H1 (cell line): ENCODE measurements at regions not wholly inside any gene's neighbourhood (a gene's known extent, or its start where the extent isn't known, plus 50 kb on each side); places are given as distances from the start of the nearest gene placed in this dataset.

Experiments
- CTCF ChIA-PET: fragments of 300-600 bp; sonication (Branson Sonifier 250); formaldehyde crosslinking; loops from one replicate; lab custom pipeline; 2021; ENCODE audit not compliant: partially characterized antibody; lab: Charles Lee
- POLR2A ChIA-PET: fragments of 300-600 bp; sonication (Branson Sonifier 250); formaldehyde crosslinking; loops from one replicate; lab custom pipeline; 2021; ENCODE audit warnings: inconsistent platforms; ENCODE audit not compliant: partially characterized antibody; lab: Charles Lee
- DNase-seq, 2 experiments: peaks; one replicate each; pipeline versions ENCODE4 v3.0.0 to v3.0.0-alpha.2; 2010 to 2022; ENCODE audit warnings: low spot score in 2 of 2, low read depth in 1 of 2, mixed read lengths in 1 of 2
- FAIRE-seq: peaks from 2 replicates; lab custom pipeline; 2011; peaks lifted over from hg19 to GRCh38; lab: Jason Lieb, UNC
- H2AFZ ChIP-seq: 2 replicates; pipeline ENCODE4 v1.8.1; 2012; ENCODE audit warnings: low read length, inconsistent platforms
- H2AK5ac ChIP-seq: 2 replicates; pipeline ENCODE4 v1.6.1; 2013; ENCODE audit warnings: low read depth, low read length
- H2BK120ac ChIP-seq: replicated peaks from 2 replicates; pipeline ENCODE3; 2013; ENCODE audit warnings: low read depth, low read length, inconsistent platforms
- H2BK12ac ChIP-seq: 2 replicates; pipeline ENCODE4 v1.6.1; 2013; ENCODE audit warnings: low read depth, low read length
- H2BK15ac ChIP-seq: 2 replicates; pipeline ENCODE4 v1.6.1; 2013; ENCODE audit warnings: low read length
- H2BK20ac ChIP-seq: 2 replicates; pipeline ENCODE4 v1.6.1; 2013; ENCODE audit warnings: low read length
- H2BK5ac ChIP-seq: 2 replicates; pipeline ENCODE4 v1.6.1; 2013; ENCODE audit warnings: low read depth, low read length
- H3K14ac ChIP-seq: 2 replicates; pipeline ENCODE4 v1.6.1; 2013; ENCODE audit warnings: inconsistent platforms; ENCODE audit not compliant: insufficient read length
- H3K18ac ChIP-seq: 2 replicates; pipeline ENCODE4 v1.6.1; 2013; ENCODE audit warnings: low read length; ENCODE audit errors: extremely low read depth
- H3K23ac ChIP-seq: 2 replicates; pipeline ENCODE4 v1.6.1; 2013; ENCODE audit warnings: inconsistent platforms; ENCODE audit not compliant: insufficient read length
- H3K23me2 ChIP-seq: 2 replicates; pipeline ENCODE4 v1.6.1; 2013; ENCODE audit warnings: low read depth, low read length
- H3K27ac ChIP-seq: 2 replicates; pipeline ENCODE4 v1.6.1; 2011; ENCODE audit warnings: low read depth, low read length, inconsistent platforms
- H3K27me3 ChIP-seq, 4 experiments: replicated peaks in 1 of 4; 1 replicate in 1 of 4; 2 replicates in 3 of 4; pipeline versions ENCODE4 v1.6.1 to v1.8.1; 2011 to 2013; ENCODE audit warnings: low read length in 3 of 4, mild to moderate bottlenecking in 3 of 4, inconsistent platforms in 2 of 4, mixed read lengths in 2 of 4, moderate library complexity in 1 of 4; ENCODE audit not compliant: control insufficient read depth in 3 of 4, insufficient read depth in 3 of 4; ENCODE audit errors: extremely low read depth in 1 of 4
- H3K36me3 ChIP-seq, 4 experiments: 2 replicates each; pipeline versions ENCODE4 v1.6.1 to v1.8.1; 2011 to 2013; ENCODE audit warnings: mild to moderate bottlenecking in 4 of 4, low read length in 3 of 4, moderate library complexity in 2 of 4, control low read depth in 1 of 4, inconsistent platforms in 1 of 4; ENCODE audit not compliant: insufficient read depth in 4 of 4, control insufficient read depth in 2 of 4
- H3K4ac ChIP-seq: replicated peaks from 2 replicates; pipeline ENCODE3; 2013; ENCODE audit warnings: low read length, low read depth, mixed read lengths, inconsistent platforms; ENCODE audit not compliant: insufficient read length
- H3K4me1 ChIP-seq, 4 experiments: replicated peaks in 1 of 4; 1 replicate in 1 of 4; 2 replicates in 3 of 4; pipeline versions ENCODE4 v1.6.1 to v1.8.1; 2011 to 2013; ENCODE audit warnings: low read length in 3 of 4, inconsistent platforms in 2 of 4, mixed read lengths in 1 of 4; ENCODE audit not compliant: insufficient read depth in 4 of 4, control insufficient read depth in 3 of 4
- H3K4me2 ChIP-seq, 2 experiments: 2 replicates each; pipeline versions ENCODE4 v1.6.1 to v1.8.1; 2011 to 2013; ENCODE audit warnings: low read depth in 2 of 2, low read length in 2 of 2, control low read depth in 1 of 2, inconsistent platforms in 1 of 2, mild to moderate bottlenecking in 1 of 2; ENCODE audit not compliant: insufficient read depth in 1 of 2
- H3K4me3 ChIP-seq, 4 experiments: fragments of 200-600, 300-600 bp in 1 of 4; sonication (generic), shearing (Covaris generic), sonication (Bioruptor Twin) in 1 of 4; 2 replicates each; pipeline versions ENCODE4 v1.5.1 to v1.8.1; 2011 to 2016; ENCODE audit warnings: low read length in 4 of 4, low read depth in 3 of 4, control low read depth in 2 of 4, inconsistent platforms in 2 of 4, mild to moderate bottlenecking in 2 of 4, mixed read lengths in 1 of 4, moderate library complexity in 1 of 4; ENCODE audit not compliant: insufficient read depth in 2 of 4; ENCODE audit errors: extremely low read depth in 1 of 4
- H3K56ac ChIP-seq: replicated peaks from 2 replicates; pipeline ENCODE3; 2013; ENCODE audit warnings: low read depth, mild to moderate bottlenecking, mixed read lengths, low read length, inconsistent platforms; ENCODE audit not compliant: insufficient read length
- H3K79me1 ChIP-seq: 2 replicates; pipeline ENCODE4 v1.6.1; 2013; ENCODE audit warnings: low read depth, low read length, control low read depth
- H3K79me2 ChIP-seq, 2 experiments: 2 replicates each; pipeline versions ENCODE4 v1.6.1 to v1.8.1; 2012 to 2013; ENCODE audit warnings: low read length in 2 of 2, mild to moderate bottlenecking in 2 of 2, inconsistent platforms in 1 of 2; ENCODE audit not compliant: insufficient read depth in 2 of 2, control insufficient read depth in 1 of 2
- H3K9ac ChIP-seq, 4 experiments: replicated peaks in 1 of 4; 1 replicate in 1 of 4; 2 replicates in 3 of 4; pipeline versions ENCODE4 v1.6.1 to v1.8.1; 2011 to 2013; ENCODE audit warnings: low read depth in 3 of 4, low read length in 3 of 4, control low read depth in 2 of 4, mild to moderate bottlenecking in 2 of 4, moderate library complexity in 2 of 4, inconsistent platforms in 1 of 4; ENCODE audit errors: extremely low read depth in 1 of 4
- H3K9me3 ChIP-seq, 2 experiments: 2 replicates each; pipeline versions ENCODE4 v1.6.1 to v1.8.1; 2012 to 2013; ENCODE audit warnings: mild to moderate bottlenecking in 2 of 2, moderate library complexity in 2 of 2, control low read depth in 1 of 2, inconsistent platforms in 1 of 2, low read depth in 1 of 2, low read length in 1 of 2, mixed read lengths in 1 of 2; ENCODE audit not compliant: insufficient read depth in 2 of 2
- H4K20me1 ChIP-seq, 2 experiments: replicated peaks in 1 of 2; 2 replicates each; pipeline versions ENCODE3 to v1.8.1; 2011 to 2013; ENCODE audit warnings: inconsistent platforms in 2 of 2, low read length in 2 of 2, mild to moderate bottlenecking in 1 of 2; ENCODE audit not compliant: insufficient read depth in 2 of 2, control insufficient read depth in 1 of 2
- H4K5ac ChIP-seq: 2 replicates; pipeline ENCODE4 v1.6.1; 2013; ENCODE audit warnings: low read length, low read depth, mixed read lengths, inconsistent platforms; ENCODE audit not compliant: insufficient read length
- H4K8ac ChIP-seq: 2 replicates; pipeline ENCODE4 v1.8.0; 2013; ENCODE audit warnings: mild to moderate bottlenecking, moderate library complexity, low read length, inconsistent platforms; ENCODE audit not compliant: insufficient read depth; ENCODE audit errors: extremely low read depth
- H4K91ac ChIP-seq: replicated peaks from 2 replicates; pipeline ENCODE3; 2013; ENCODE audit warnings: low read length, mixed read lengths, inconsistent platforms; ENCODE audit not compliant: insufficient read length
- E2F6 ChIP-seq: IDR thresholded peaks from 2 replicates; pipeline ENCODE4 v1.6.1; 2012; ENCODE audit warnings: inconsistent platforms
- RAD21 ChIP-seq, 2 experiments: IDR thresholded peaks in 1 of 2; conservative IDR thresholded peaks in 1 of 2; 2 replicates each; pipeline ENCODE4 v1.6.1; 2011; ENCODE audit warnings: low read depth in 2 of 2, low read length in 2 of 2, improper control_type of control experiment in 1 of 2, inconsistent platforms in 1 of 2, mild to moderate bottlenecking in 1 of 2, moderate library complexity in 1 of 2
- WGBS, 2 experiments: shearing (Covaris generic) in 1 of 2; methylation state at CpG; one replicate each; pipeline versions ENCODE4 v1.1.6 to v1.1.7; 2013 to 2015; ENCODE audit warnings: low lambda C conversion rate in 2 of 2, mixed read lengths in 2 of 2, inconsistent platforms in 1 of 2, low coverage in 1 of 2, missing lambda C conversion rate in 1 of 2; ENCODE audit not compliant: insufficient replicate concordance in 2 of 2, insufficient coverage in 1 of 2, insufficient read length in 1 of 2; ENCODE audit errors: extremely low coverage in 1 of 2, missing lambda C conversion rate in 1 of 2; 5-methylcytosine and 5-hydroxymethylcytosine counted together

- FAIRE-seq: no peak
- CTCF ChIA-PET: interaction anchor here (1.1 to 1.4 kb wide), 4 partner anchors 13 to 432 kb away, joined by 3 to 4 read pairs (median 3); no protein-coding TSS in a partner anchor
These were observed 277.0 kb upstream of the EDA2R start for GRCh38 chrX:66915893-66916292.

More at GRCh38 chrX:66915893-66916292, 277.0 kb upstream of the EDA2R start:
- DNase-seq: no peak
- no peak overlapping the region for H3K18ac ChIP-seq
- no peaks in the 10 kb centered on the region for H4K20me1 ChIP-seq
- no peak overlapping the region for H4K91ac ChIP-seq
- no peak overlapping the region for H2BK12ac ChIP-seq
- no peaks in the 10 kb centered on the region for H3K79me2 ChIP-seq
- no peak overlapping the region for H3K9ac ChIP-seq
- H4K8ac ChIP-seq: no peak overlapping the region
- H2BK20ac ChIP-seq: no peak overlapping the region
- H4K5ac ChIP-seq: no peak overlapping the region
- TF ChIP-seq RAD21 (IDR thresholded peaks at IDR 0.05 in 1 of 2, conservative IDR thresholded peaks at IDR 0.05 in 1 of 2; ENCODE audit: low read depth in 2 of 2, low read length in 2 of 2) (peak in 1 of 2 experiments; percentile 12; a peak in 1 of 4 replicates), E2F6 (no peak)
- TF ChIP-seq, all 59 proteins: peak for 1
- Histone ChIP-seq H3K79me1 (no peaks in the 10 kb centered on the region), H2BK120ac (no peak overlapping the region), H3K27me3 (no peaks in the 10 kb centered on the region), H3K4me3 (no peak overlapping the region), H2AFZ (no peak overlapping the region; the same call in 1 of the 2 replicates), H2AK5ac (no peak overlapping the region), H3K56ac (no peak overlapping the region), H2BK5ac (no peak overlapping the region), H3K4me2 (no peak overlapping the region), H3K27ac (no peak overlapping the region), H3K36me3 (no peaks in the 10 kb centered on the region), H3K4ac (no peak overlapping the region), H3K4me1 (no peaks in the 10 kb centered on the region), H3K14ac (no peak overlapping the region), H3K9me3 (no peaks in the 10 kb centered on the region), H2BK15ac (no peak overlapping the region), H3K23me2 (no peaks in the 10 kb centered on the region), H3K23ac (no peak overlapping the region)
- 60 to 100% methylated on average over 1 of the region's 2 CpGs for WGBS, 2 experiments
- POLR2A ChIA-PET: no interaction called here
